Endothelial cell of umbilical vein (primary cell): ENCODE measurements at regions not wholly inside any gene's neighbourhood (a gene's known extent, or its start where the extent isn't known, plus 50 kb on each side); places are given as distances from the start of the nearest gene placed in this dataset.

Experiments
- POLR2AphosphoS5 ChIP-seq: IDR thresholded peaks from 2 replicates; pipeline ENCODE4 v1.6.1; 2012; ENCODE audit warnings: low read depth, mild to moderate bottlenecking, control low read depth, low read length, moderate library complexity; ENCODE audit not compliant: insufficient read depth
- TF ChIP-seq, protein P1 (sequence below), 2 donors: IDR thresholded peaks; 1 replicate in 1 of 2; 2 replicates in 1 of 2; pipeline ENCODE4 v1.5.1; 2011; ENCODE audit warnings: low read length in 2 of 2, mild to moderate bottlenecking in 2 of 2, moderate library complexity in 2 of 2, control low read depth in 1 of 2, inconsistent platforms in 1 of 2, low read depth in 1 of 2; ENCODE audit not compliant: insufficient read depth in 1 of 2; ENCODE audit errors: extremely low read depth in 1 of 2

DNA sequence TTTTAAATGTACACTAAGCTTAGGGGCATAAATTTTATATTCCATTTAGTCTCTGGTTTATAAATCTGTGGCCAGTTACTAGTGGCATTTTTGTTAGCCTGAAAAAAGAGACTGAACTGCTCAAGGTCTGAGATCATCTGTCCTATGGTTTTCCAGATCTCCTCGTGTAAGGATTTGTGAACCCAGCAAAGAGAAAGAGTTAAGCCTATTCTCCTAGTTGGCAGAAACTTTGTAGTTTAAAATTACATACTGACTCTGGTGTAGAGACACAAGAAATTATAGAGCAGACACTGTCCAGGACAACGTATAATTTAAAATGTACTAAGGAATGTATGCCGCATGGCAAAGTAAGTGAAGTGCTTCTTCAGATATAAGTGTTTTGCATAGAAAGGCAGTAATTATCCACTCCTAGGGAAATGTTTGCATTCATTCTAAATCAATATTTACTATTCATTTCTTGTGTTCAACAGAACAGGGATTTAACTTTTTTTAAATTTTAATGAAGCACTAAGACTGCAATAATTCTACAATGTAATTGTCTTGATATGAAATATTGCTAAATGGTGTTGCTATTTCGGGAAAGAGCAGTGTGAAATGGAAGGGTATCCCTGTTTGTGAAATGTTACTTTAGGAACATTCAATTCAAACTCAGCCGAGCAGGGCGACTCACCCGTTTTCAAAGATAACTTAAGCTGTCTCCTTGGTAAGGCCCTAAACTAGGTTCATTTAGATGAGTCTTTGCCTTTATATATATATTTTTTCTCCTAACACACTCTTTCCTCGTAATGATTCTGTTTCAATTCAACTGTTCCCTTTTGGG lies 508.4 kb upstream of the ZEB2 start:
- TF ChIP-seq, protein P1, sequence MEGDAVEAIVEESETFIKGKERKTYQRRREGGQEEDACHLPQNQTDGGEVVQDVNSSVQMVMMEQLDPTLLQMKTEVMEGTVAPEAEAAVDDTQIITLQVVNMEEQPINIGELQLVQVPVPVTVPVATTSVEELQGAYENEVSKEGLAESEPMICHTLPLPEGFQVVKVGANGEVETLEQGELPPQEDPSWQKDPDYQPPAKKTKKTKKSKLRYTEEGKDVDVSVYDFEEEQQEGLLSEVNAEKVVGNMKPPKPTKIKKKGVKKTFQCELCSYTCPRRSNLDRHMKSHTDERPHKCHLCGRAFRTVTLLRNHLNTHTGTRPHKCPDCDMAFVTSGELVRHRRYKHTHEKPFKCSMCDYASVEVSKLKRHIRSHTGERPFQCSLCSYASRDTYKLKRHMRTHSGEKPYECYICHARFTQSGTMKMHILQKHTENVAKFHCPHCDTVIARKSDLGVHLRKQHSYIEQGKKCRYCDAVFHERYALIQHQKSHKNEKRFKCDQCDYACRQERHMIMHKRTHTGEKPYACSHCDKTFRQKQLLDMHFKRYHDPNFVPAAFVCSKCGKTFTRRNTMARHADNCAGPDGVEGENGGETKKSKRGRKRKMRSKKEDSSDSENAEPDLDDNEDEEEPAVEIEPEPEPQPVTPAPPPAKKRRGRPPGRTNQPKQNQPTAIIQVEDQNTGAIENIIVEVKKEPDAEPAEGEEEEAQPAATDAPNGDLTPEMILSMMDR (IDR thresholded peaks at IDR 0.05; ENCODE audit: extremely low read depth in 1 of 2, insufficient read depth in 1 of 2, low read depth in 1 of 2, low read length in 2 of 2), result no peak
- no peak for TF ChIP-seq POLR2AphosphoS5
